ENCODE measurements at regions not wholly inside any gene's neighbourhood (a gene's known extent, or its start where the extent isn't known, plus 50 kb on each side); places are given as distances from the start of the nearest gene placed in this dataset.

DNA sequence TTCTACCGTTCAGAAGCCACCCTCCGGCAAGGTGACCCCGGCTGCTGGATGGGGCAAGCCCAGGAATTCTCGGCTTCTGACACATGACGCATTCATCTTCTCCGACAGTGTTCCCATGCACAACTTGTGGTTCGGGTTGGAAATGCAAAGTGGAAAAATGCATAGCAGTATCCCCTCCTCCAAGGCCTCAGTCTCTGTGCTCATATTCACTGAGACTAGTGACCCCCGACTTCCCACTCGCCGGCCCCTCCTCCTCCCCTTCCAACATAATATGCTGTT is 70.0 kb upstream of the NTM start:
- Histone ChIP-seq H3K27me3 (ENCODE audit: control insufficient read depth, insufficient read depth, low read length) (peaks cover 5% of the 10 kb centered on the region; the same call in 1 of the 2 replicates), H3K27ac (ENCODE audit: low read length) (no peak overlapping the region), H3K36me3 (ENCODE audit: control insufficient read depth, insufficient read depth, low read length) (no peaks in the 10 kb centered on the region), H3K9me3 (ENCODE audit: control insufficient read depth, insufficient read depth, low read depth, low read length) (no peaks in the 10 kb centered on the region), H3K4me3 (ENCODE audit: low read depth in 2 of 2, low read length in 2 of 2) (no peak overlapping the region), H3K4me1 (ENCODE audit: control insufficient read depth, insufficient read depth, low read length) (no peaks in the 10 kb centered on the region)
- ChIA-PET CTCF (no interaction called here), POLR2A (no interaction called here)
- ATAC-seq (no peak), DNase-seq (ENCODE audit: low read depth, low spot score) (no peak)
- intact Hi-C loops (cut with micrococcal nuclease; ENCODE audit: unreplicated experiment): no loop called here
- in situ Hi-C loops (cut with HindIII; ENCODE audit: low pct_unique_long_range_greater_than_20kb, low sequenced_read_pairs): no loop called here
- TF ChIP-seq TCF7L2 (IDR thresholded peaks at IDR 0.05; ENCODE audit: low read depth, low read length) (no peak), SIN3A (IDR thresholded peaks at IDR 0.05; ENCODE audit: borderline replicate concordance, insufficient read depth, low read depth, low read length) (no peak), POLR2AphosphoS5 (IDR thresholded peaks at IDR 0.05; ENCODE audit: low read depth, low read length) (no peak)
- TF ChIP-seq, protein P1, sequence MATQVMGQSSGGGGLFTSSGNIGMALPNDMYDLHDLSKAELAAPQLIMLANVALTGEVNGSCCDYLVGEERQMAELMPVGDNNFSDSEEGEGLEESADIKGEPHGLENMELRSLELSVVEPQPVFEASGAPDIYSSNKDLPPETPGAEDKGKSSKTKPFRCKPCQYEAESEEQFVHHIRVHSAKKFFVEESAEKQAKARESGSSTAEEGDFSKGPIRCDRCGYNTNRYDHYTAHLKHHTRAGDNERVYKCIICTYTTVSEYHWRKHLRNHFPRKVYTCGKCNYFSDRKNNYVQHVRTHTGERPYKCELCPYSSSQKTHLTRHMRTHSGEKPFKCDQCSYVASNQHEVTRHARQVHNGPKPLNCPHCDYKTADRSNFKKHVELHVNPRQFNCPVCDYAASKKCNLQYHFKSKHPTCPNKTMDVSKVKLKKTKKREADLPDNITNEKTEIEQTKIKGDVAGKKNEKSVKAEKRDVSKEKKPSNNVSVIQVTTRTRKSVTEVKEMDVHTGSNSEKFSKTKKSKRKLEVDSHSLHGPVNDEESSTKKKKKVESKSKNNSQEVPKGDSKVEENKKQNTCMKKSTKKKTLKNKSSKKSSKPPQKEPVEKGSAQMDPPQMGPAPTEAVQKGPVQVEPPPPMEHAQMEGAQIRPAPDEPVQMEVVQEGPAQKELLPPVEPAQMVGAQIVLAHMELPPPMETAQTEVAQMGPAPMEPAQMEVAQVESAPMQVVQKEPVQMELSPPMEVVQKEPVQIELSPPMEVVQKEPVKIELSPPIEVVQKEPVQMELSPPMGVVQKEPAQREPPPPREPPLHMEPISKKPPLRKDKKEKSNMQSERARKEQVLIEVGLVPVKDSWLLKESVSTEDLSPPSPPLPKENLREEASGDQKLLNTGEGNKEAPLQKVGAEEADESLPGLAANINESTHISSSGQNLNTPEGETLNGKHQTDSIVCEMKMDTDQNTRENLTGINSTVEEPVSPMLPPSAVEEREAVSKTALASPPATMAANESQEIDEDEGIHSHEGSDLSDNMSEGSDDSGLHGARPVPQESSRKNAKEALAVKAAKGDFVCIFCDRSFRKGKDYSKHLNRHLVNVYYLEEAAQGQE (IDR thresholded peaks at IDR 0.05; ENCODE audit: insufficient read depth in 1 of 2, low read depth in 2 of 2, low read length in 1 of 2): no peak
- TF ChIP-seq, protein P2, sequence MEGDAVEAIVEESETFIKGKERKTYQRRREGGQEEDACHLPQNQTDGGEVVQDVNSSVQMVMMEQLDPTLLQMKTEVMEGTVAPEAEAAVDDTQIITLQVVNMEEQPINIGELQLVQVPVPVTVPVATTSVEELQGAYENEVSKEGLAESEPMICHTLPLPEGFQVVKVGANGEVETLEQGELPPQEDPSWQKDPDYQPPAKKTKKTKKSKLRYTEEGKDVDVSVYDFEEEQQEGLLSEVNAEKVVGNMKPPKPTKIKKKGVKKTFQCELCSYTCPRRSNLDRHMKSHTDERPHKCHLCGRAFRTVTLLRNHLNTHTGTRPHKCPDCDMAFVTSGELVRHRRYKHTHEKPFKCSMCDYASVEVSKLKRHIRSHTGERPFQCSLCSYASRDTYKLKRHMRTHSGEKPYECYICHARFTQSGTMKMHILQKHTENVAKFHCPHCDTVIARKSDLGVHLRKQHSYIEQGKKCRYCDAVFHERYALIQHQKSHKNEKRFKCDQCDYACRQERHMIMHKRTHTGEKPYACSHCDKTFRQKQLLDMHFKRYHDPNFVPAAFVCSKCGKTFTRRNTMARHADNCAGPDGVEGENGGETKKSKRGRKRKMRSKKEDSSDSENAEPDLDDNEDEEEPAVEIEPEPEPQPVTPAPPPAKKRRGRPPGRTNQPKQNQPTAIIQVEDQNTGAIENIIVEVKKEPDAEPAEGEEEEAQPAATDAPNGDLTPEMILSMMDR (IDR thresholded peaks at IDR 0.05): no peak
- no TSS peak for BruUV-seq (replicated peaks)

DNA sequence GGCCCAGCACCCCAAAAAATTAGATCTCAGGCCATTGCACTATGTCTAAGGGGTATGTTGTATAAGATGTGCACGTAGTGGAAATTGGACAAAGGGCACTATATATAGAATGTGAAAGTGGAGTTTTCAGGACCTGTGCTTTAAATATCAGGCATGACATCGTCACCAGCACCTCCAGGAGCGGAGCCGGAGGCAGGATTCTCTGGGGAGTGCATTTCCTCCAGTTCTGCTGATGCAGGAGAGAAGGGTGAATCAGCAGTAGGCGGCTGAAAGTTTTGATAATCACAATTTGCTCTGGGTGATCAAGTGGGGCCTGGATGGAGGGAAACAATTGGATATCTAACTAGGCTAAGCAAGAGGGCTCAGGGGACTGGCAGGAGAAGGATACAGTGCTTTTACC is 69.1 kb upstream of the NTM start:
- H3K9me3 ChIP-seq (ENCODE audit: control insufficient read depth, insufficient read depth, low read depth, low read length): no peaks in the 10 kb centered on the region
- TF ChIP-seq, protein P1 (IDR thresholded peaks at IDR 0.05; ENCODE audit: insufficient read depth in 1 of 2, low read depth in 2 of 2, low read length in 1 of 2): no peak
- TF ChIP-seq SIN3A (IDR thresholded peaks at IDR 0.05; ENCODE audit: borderline replicate concordance, insufficient read depth, low read depth, low read length): no peak
- no peak overlapping the region for H3K4me3 ChIP-seq (ENCODE audit: low read depth in 2 of 2, low read length in 2 of 2)
- intact Hi-C loops (cut with micrococcal nuclease; ENCODE audit: unreplicated experiment): no loop called here
- ATAC-seq (no peak), DNase-seq (ENCODE audit: low read depth, low spot score) (no peak)
- H3K4me1 ChIP-seq (ENCODE audit: control insufficient read depth, insufficient read depth, low read length): no peaks in the 10 kb centered on the region
- in situ Hi-C loops (cut with HindIII; ENCODE audit: low pct_unique_long_range_greater_than_20kb, low sequenced_read_pairs): no loop called here
- no peak overlapping the region for H3K27ac ChIP-seq (ENCODE audit: low read length)
- ChIA-PET CTCF (no interaction called here), POLR2A (no interaction called here)
- BruUV-seq (replicated peaks): no TSS peak
- peaks cover 6% of the 10 kb centered on the region; the same call in 1 of the 2 replicates for H3K27me3 ChIP-seq (ENCODE audit: control insufficient read depth, insufficient read depth, low read length)
- H3K36me3 ChIP-seq (ENCODE audit: control insufficient read depth, insufficient read depth, low read length): no peaks in the 10 kb centered on the region
